ENCODE measurements at regions not wholly inside any gene's neighbourhood (a gene's known extent, or its start where the extent isn't known, plus 50 kb on each side); places are given as distances from the start of the nearest gene placed in this dataset.
A peak's percentile ranks its signal among the peaks of the same experiment; 100 is the strongest.
"Not testable (repeated sequence)": the region's sequence is repeated elsewhere in the genome, so short reads cannot be mapped to it uniquely, and the experiment has no call there.

- Mint-ChIP-seq H3K27me3 (ENCODE audit: unreplicated experiment) (no peaks in the 10 kb centered on the region), H3K4me3 (ENCODE audit: low read depth, unreplicated experiment) (no peak overlapping the region), H3K4me1 (ENCODE audit: low read depth, unreplicated experiment) (peaks cover 19% of the 10 kb centered on the region), H3K9me3 (ENCODE audit: low read depth, unreplicated experiment) (no peaks in the 10 kb centered on the region), H3K27ac (ENCODE audit: unreplicated experiment) (peak overlapping the region; percentile 19), H3K36me3 (ENCODE audit: insufficient read depth, unreplicated experiment) (no peaks in the 10 kb centered on the region)
- no TSS peak for BruUV-seq (replicated peaks)
- intact Hi-C loops (cut with micrococcal nuclease; ENCODE audit: unreplicated experiment), result loop anchor here (1.0 to 10.0 kb wide), 3 partner anchors 143 to 325 kb away; no protein-coding TSS in a partner anchor
- DNase-seq, result no peak
- CTCF ChIA-PET, result interaction anchor here (1.0 to 2.4 kb wide), 5 partner anchors 70 to 162 kb away, joined by 3 to 15 read pairs (median 5); partner anchors contain the start of gene UGP2
- no peak for TF ChIP-seq CTCF (IDR thresholded peaks at IDR 0.05; ENCODE audit: unreplicated experiment)
Observed at GRCh38 chr2:63699549-63699839, 110.7 kb downstream of the MDH1 start.

- H3K27ac Mint-ChIP-seq (ENCODE audit: unreplicated experiment), result no peak overlapping the region
- intact Hi-C loops (cut with micrococcal nuclease; ENCODE audit: unreplicated experiment), result no loop called here
- CTCF ChIA-PET, result interaction anchor here (1.9 to 2.4 kb wide), 2 partner anchors 142 to 161 kb away, joined by 9 to 15 read pairs; partner anchors contain the start of gene UGP2
- DNase-seq, result no peak
- H3K27me3 Mint-ChIP-seq (ENCODE audit: unreplicated experiment), result no peaks in the 10 kb centered on the region
- no peaks in the 10 kb centered on the region for H3K36me3 Mint-ChIP-seq (ENCODE audit: insufficient read depth, unreplicated experiment)
- H3K9me3 Mint-ChIP-seq (ENCODE audit: low read depth, unreplicated experiment), result no peaks in the 10 kb centered on the region
- TF ChIP-seq CTCF (IDR thresholded peaks at IDR 0.05; ENCODE audit: unreplicated experiment), result no peak
- BruUV-seq (replicated peaks), result no TSS peak
- peaks cover 26% of the 10 kb centered on the region for H3K4me1 Mint-ChIP-seq (ENCODE audit: low read depth, unreplicated experiment)
- H3K4me3 Mint-ChIP-seq (ENCODE audit: low read depth, unreplicated experiment), result no peak overlapping the region
Observed at GRCh38 chr2:63700271-63700670, 111.5 kb downstream of the MDH1 start.

- Mint-ChIP-seq H3K27ac (ENCODE audit: unreplicated experiment) (no peak overlapping the region), H3K27me3 (ENCODE audit: unreplicated experiment) (no peaks in the 10 kb centered on the region), H3K4me1 (ENCODE audit: low read depth, unreplicated experiment) (peaks cover 29% of the 10 kb centered on the region), H3K9me3 (ENCODE audit: low read depth, unreplicated experiment) (no peaks in the 10 kb centered on the region), H3K36me3 (ENCODE audit: insufficient read depth, unreplicated experiment) (no peaks in the 10 kb centered on the region), H3K4me3 (ENCODE audit: low read depth, unreplicated experiment) (no peak overlapping the region)
- no TSS peak for BruUV-seq (replicated peaks)
- intact Hi-C loops (cut with micrococcal nuclease; ENCODE audit: unreplicated experiment), result no loop called here
- TF ChIP-seq CTCF (IDR thresholded peaks at IDR 0.05; ENCODE audit: unreplicated experiment), result no peak
- DNase-seq, result no peak
- CTCF ChIA-PET, result no interaction called here
Observed at GRCh38 chr2:63701406-63701805, 112.6 kb downstream of the MDH1 start.

GRCh38 chr2:63706084-63706483 lies 117.3 kb downstream of the MDH1 start:
- CTCF ChIA-PET; H3K27ac Mint-ChIP-seq (ENCODE audit: unreplicated experiment); H3K27me3 Mint-ChIP-seq (ENCODE audit: unreplicated experiment); BruUV-seq (replicated peaks); H3K4me3 Mint-ChIP-seq (ENCODE audit: low read depth, unreplicated experiment); H3K9me3 Mint-ChIP-seq (ENCODE audit: low read depth, unreplicated experiment); DNase-seq; H3K36me3 Mint-ChIP-seq (ENCODE audit: insufficient read depth, unreplicated experiment); intact Hi-C loops (cut with micrococcal nuclease; ENCODE audit: unreplicated experiment): not testable (repeated sequence)
- peaks cover 10% of the 10 kb centered on the region for H3K4me1 Mint-ChIP-seq (ENCODE audit: low read depth, unreplicated experiment)

GRCh38 chr2:63710732-63711131 lies 122.0 kb downstream of the MDH1 start:
- H3K27ac Mint-ChIP-seq (ENCODE audit: unreplicated experiment), result no peak overlapping the region
- DNase-seq, result no peak
- no peaks in the 10 kb centered on the region for H3K36me3 Mint-ChIP-seq (ENCODE audit: insufficient read depth, unreplicated experiment)
- H3K4me1 Mint-ChIP-seq (ENCODE audit: low read depth, unreplicated experiment), result no peaks in the 10 kb centered on the region
- BruUV-seq (replicated peaks), result no TSS peak
- H3K4me3 Mint-ChIP-seq (ENCODE audit: low read depth, unreplicated experiment), result no peak overlapping the region
- peaks cover 2% of the 10 kb centered on the region for H3K9me3 Mint-ChIP-seq (ENCODE audit: low read depth, unreplicated experiment)
- intact Hi-C loops (cut with micrococcal nuclease; ENCODE audit: unreplicated experiment), result no loop called here
- H3K27me3 Mint-ChIP-seq (ENCODE audit: unreplicated experiment), result no peaks in the 10 kb centered on the region
- CTCF ChIA-PET, result interaction anchor here (0.5 kb wide), 1 partner anchor 150 kb away, joined by 5 read pairs; no protein-coding TSS in a partner anchor
- TF ChIP-seq CTCF (IDR thresholded peaks at IDR 0.05; ENCODE audit: unreplicated experiment), result no peak
